Ovary (tissue), 3 donors: ENCODE measurements at regions not wholly inside any gene's neighbourhood (a gene's known extent, or its start where the extent isn't known, plus 50 kb on each side); places are given as distances from the start of the nearest gene placed in this dataset.

Source experiments
- EP300 ChIP-seq: sonication (generic); formaldehyde crosslinking; IDR thresholded peaks from one replicate; pipeline ENCODE4 v1.6.1; 2017; ENCODE audit warnings: antibody characterized with exemption
- POLR2A ChIP-seq: fragments of 450-650 bp; IDR thresholded peaks from one replicate; pipeline ENCODE4 v1.6.1; 2017; ENCODE audit warnings: antibody characterized with exemption, mild to moderate bottlenecking, moderate library complexity
- TF ChIP-seq, protein P1 (sequence below), 3 donors: fragments of 450-650 bp in 2 of 3; fragments of 200-600 bp in 1 of 3; IDR thresholded peaks; one replicate each; pipeline versions ENCODE4 v1.5.1 to v1.8.0; 2016 to 2022; ENCODE audit warnings: antibody characterized with exemption in 3 of 3, mild to moderate bottlenecking in 1 of 3
- donor health status: DM: no; HTN: no; CAD: no.

DNA sequence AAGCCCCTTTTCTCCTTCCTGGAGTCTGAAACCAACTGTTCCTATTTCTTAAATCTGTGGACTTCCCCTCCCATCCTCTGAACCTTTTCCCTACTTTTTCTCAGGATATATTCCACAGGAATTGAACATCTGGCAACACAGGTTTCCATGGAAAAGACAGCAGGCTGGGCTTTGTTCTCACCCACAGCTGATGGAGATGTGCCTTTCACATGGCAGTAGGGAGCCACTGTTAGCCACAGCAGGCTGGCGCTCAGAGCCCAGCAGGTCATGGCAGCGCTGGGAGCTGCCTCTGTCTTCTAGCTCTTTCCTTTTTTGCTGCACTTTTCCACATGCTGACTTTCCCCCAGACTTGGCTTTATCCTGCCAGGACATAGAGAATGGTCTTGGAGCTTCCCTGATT, 116.4 kb upstream of the NLRP1 start:
- TF ChIP-seq, protein P1, sequence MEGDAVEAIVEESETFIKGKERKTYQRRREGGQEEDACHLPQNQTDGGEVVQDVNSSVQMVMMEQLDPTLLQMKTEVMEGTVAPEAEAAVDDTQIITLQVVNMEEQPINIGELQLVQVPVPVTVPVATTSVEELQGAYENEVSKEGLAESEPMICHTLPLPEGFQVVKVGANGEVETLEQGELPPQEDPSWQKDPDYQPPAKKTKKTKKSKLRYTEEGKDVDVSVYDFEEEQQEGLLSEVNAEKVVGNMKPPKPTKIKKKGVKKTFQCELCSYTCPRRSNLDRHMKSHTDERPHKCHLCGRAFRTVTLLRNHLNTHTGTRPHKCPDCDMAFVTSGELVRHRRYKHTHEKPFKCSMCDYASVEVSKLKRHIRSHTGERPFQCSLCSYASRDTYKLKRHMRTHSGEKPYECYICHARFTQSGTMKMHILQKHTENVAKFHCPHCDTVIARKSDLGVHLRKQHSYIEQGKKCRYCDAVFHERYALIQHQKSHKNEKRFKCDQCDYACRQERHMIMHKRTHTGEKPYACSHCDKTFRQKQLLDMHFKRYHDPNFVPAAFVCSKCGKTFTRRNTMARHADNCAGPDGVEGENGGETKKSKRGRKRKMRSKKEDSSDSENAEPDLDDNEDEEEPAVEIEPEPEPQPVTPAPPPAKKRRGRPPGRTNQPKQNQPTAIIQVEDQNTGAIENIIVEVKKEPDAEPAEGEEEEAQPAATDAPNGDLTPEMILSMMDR (IDR thresholded peaks at IDR 0.05) = no peak
- TF ChIP-seq POLR2A = no peak
- no peak for TF ChIP-seq EP300
